GM18909 (cell line): ENCODE measurements at regions not wholly inside any gene's neighbourhood (a gene's known extent, or its start where the extent isn't known, plus 50 kb on each side); places are given as distances from the start of the nearest gene placed in this dataset.

ENCODE experiments used
- ATAC-seq: cut with Tn5 transposase; IDR thresholded peaks from one replicate; pipeline ENCODE4 v1.9.1; 2021; ENCODE audit warnings: mild to moderate bottlenecking; ENCODE audit not compliant: unreplicated experiment, poor library complexity

GRCh38 chr12:87930033-87930432 lies 99.2 kb downstream of the C12orf50 start:
- ATAC-seq = no peak

GRCh38 chr12:87929346-87929745 lies 99.9 kb downstream of the C12orf50 start:
- no peak for ATAC-seq

GRCh38 chr12:87928031-87928430 lies 101.2 kb downstream of the C12orf50 start:
- no peak for ATAC-seq

GRCh38 chr12:87925021-87925420 lies 104.2 kb downstream of the C12orf50 start:
- ATAC-seq = no peak

GRCh38 chr12:87924149-87924548 lies 105.1 kb downstream of the C12orf50 start:
- no peak for ATAC-seq

- no peak for ATAC-seq
Measured at GRCh38 chr12:87923361-87923760, 105.8 kb downstream of the C12orf50 start.

- ATAC-seq = no peak
Measured at GRCh38 chr12:87922736-87923135, 106.5 kb downstream of the C12orf50 start.

- ATAC-seq = no peak
Measured at GRCh38 chr12:87921621-87922020, 107.6 kb downstream of the C12orf50 start.

- no peak for ATAC-seq
Measured at GRCh38 chr12:87920139-87920538, 109.1 kb downstream of the C12orf50 start.

GRCh38 chr12:87901457-87901856 lies 127.7 kb downstream of the C12orf50 start:
- ATAC-seq = no peak

- no peak for ATAC-seq
Measured at GRCh38 chr12:87897662-87898061, 131.5 kb downstream of the C12orf50 start.

GRCh38 chr12:87883806-87884205 lies 145.4 kb downstream of the C12orf50 start:
- ATAC-seq = no peak

GRCh38 chr12:87879141-87879540 lies 150.1 kb downstream of the C12orf50 start:
- no peak for ATAC-seq

GRCh38 chr12:87870493-87871460 lies 158.4 kb downstream of the C12orf50 start:
- no peak for ATAC-seq

GRCh38 chr12:87870061-87870460 lies 159.1 kb downstream of the C12orf50 start:
- ATAC-seq = no peak

- peak; percentile 61 for ATAC-seq
Measured at GRCh38 chr12:87866578-87867292, 162.5 kb downstream of the C12orf50 start.

- no peak for ATAC-seq
Measured at GRCh38 chr12:87861791-87862190, 167.4 kb downstream of the C12orf50 start.

GRCh38 chr12:87853448-87854003 lies 175.7 kb downstream of the C12orf50 start:
- no peak for ATAC-seq

GRCh38 chr12:87849074-87849473 lies 180.1 kb downstream of the C12orf50 start:
- no peak for ATAC-seq

- ATAC-seq = peak; percentile 70
Measured at GRCh38 chr12:87848248-87848868, 180.8 kb downstream of the C12orf50 start.

GRCh38 chr12:87847147-87847546 lies 182.1 kb downstream of the C12orf50 start:
- ATAC-seq = no peak
